GM23338 (cell line): ENCODE measurements at regions not wholly inside any gene's neighbourhood (a gene's known extent, or its start where the extent isn't known, plus 50 kb on each side); places are given as distances from the start of the nearest gene placed in this dataset.

Experiments
- CREB1 ChIP-seq: fragments of 250-450 bp; sonication (Bioruptor Pico); IDR thresholded peaks from 2 replicates; pipeline ENCODE4 v1.5.0; 2020; ENCODE audit warnings: low read depth, mild to moderate bottlenecking, moderate library complexity
- EZH2 ChIP-seq: fragments of 200-600 bp; sonication (generic); IDR thresholded peaks from one replicate; pipeline ENCODE4 v1.8.0; 2017; ENCODE audit warnings: antibody characterized with exemption, mild to moderate bottlenecking, low read depth; ENCODE audit not compliant: unreplicated experiment
- EZH2phosphoT487 ChIP-seq: fragments of 200-600 bp; sonication (generic); IDR thresholded peaks from one replicate; pipeline ENCODE4 v1.8.1; 2018; ENCODE audit warnings: antibody characterized with exemption; ENCODE audit not compliant: unreplicated experiment
- POLR2AphosphoS5 ChIP-seq: IDR thresholded peaks from 2 replicates; pipeline ENCODE4 v1.6.1; 2016; ENCODE audit warnings: antibody characterized with exemption, low read depth
- STAT1 ChIP-seq: IDR thresholded peaks from one replicate; pipeline ENCODE4 v1.6.1; 2016; ENCODE audit warnings: antibody characterized with exemption; ENCODE audit not compliant: unreplicated experiment
- ZNF114 ChIP-seq: fragments of 250-450 bp; sonication (Bioruptor Pico); IDR thresholded peaks from 2 replicates; pipeline ENCODE4 v1.5.0; 2020; ENCODE audit warnings: mild to moderate bottlenecking, moderate library complexity
- TF ChIP-seq, protein P1 (sequence below), 2 experiments: fragments of 200-600 bp in 1 of 2; sonication (generic) in 1 of 2; conservative IDR thresholded peaks; 2 replicates each; pipeline versions ENCODE4 v1.5.1 to v1.6.1; 2016 to 2017; ENCODE audit warnings: antibody characterized with exemption in 2 of 2, low read depth in 2 of 2, mild to moderate bottlenecking in 2 of 2, moderate library complexity in 1 of 2
- TF ChIP-seq, protein P2 (sequence below): IDR thresholded peaks from one replicate; pipeline ENCODE4 v1.6.1; 2018; ENCODE audit warnings: antibody characterized with exemption; ENCODE audit not compliant: unreplicated experiment
- TF ChIP-seq, protein P3 (sequence below): IDR thresholded peaks from 2 replicates; pipeline ENCODE4 v1.6.1; 2016; ENCODE audit warnings: antibody characterized with exemption

DNA sequence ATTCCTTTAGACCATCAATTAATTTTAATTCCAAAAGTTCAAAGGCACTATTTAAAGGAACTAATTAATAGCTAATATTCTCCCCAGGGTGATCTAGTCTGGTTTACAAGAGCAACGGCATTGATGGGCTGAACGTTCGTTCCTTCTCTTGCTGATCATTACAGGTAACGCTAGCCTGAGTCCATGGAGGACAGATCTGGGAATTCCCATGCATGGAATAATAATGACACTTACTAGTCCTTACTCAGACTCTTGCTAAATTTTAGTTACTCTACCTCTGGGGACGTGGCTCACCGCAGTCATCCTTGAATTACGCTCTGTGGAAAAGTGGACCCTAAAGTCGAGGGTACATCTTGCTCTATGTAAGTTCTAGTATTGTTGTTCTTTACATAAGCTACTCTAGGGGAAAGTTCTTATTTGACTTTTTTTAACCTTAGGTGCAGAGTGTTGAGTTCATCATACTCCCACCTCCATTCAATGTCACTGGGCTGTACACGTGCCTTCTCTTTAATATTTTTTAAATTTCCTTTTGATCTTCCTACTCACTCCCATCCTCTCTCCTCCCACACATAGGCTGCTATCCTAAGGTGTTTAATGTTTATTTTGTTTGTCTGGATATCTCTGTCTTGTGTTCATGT lies 133.9 kb downstream of the ZNF281 start:
- TF ChIP-seq, protein P1, sequence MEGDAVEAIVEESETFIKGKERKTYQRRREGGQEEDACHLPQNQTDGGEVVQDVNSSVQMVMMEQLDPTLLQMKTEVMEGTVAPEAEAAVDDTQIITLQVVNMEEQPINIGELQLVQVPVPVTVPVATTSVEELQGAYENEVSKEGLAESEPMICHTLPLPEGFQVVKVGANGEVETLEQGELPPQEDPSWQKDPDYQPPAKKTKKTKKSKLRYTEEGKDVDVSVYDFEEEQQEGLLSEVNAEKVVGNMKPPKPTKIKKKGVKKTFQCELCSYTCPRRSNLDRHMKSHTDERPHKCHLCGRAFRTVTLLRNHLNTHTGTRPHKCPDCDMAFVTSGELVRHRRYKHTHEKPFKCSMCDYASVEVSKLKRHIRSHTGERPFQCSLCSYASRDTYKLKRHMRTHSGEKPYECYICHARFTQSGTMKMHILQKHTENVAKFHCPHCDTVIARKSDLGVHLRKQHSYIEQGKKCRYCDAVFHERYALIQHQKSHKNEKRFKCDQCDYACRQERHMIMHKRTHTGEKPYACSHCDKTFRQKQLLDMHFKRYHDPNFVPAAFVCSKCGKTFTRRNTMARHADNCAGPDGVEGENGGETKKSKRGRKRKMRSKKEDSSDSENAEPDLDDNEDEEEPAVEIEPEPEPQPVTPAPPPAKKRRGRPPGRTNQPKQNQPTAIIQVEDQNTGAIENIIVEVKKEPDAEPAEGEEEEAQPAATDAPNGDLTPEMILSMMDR (conservative IDR thresholded peaks at IDR 0.05; ENCODE audit: low read depth in 2 of 2): no peak
- TF ChIP-seq POLR2AphosphoS5 (no peak), EZH2 (no peak), EZH2phosphoT487 (no peak), STAT1 (no peak), CREB1 (CRISPR knock-in tag) (no peak), ZNF114 (no peak)
- TF ChIP-seq, protein P2, sequence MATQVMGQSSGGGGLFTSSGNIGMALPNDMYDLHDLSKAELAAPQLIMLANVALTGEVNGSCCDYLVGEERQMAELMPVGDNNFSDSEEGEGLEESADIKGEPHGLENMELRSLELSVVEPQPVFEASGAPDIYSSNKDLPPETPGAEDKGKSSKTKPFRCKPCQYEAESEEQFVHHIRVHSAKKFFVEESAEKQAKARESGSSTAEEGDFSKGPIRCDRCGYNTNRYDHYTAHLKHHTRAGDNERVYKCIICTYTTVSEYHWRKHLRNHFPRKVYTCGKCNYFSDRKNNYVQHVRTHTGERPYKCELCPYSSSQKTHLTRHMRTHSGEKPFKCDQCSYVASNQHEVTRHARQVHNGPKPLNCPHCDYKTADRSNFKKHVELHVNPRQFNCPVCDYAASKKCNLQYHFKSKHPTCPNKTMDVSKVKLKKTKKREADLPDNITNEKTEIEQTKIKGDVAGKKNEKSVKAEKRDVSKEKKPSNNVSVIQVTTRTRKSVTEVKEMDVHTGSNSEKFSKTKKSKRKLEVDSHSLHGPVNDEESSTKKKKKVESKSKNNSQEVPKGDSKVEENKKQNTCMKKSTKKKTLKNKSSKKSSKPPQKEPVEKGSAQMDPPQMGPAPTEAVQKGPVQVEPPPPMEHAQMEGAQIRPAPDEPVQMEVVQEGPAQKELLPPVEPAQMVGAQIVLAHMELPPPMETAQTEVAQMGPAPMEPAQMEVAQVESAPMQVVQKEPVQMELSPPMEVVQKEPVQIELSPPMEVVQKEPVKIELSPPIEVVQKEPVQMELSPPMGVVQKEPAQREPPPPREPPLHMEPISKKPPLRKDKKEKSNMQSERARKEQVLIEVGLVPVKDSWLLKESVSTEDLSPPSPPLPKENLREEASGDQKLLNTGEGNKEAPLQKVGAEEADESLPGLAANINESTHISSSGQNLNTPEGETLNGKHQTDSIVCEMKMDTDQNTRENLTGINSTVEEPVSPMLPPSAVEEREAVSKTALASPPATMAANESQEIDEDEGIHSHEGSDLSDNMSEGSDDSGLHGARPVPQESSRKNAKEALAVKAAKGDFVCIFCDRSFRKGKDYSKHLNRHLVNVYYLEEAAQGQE: no peak
- TF ChIP-seq, protein P3, sequence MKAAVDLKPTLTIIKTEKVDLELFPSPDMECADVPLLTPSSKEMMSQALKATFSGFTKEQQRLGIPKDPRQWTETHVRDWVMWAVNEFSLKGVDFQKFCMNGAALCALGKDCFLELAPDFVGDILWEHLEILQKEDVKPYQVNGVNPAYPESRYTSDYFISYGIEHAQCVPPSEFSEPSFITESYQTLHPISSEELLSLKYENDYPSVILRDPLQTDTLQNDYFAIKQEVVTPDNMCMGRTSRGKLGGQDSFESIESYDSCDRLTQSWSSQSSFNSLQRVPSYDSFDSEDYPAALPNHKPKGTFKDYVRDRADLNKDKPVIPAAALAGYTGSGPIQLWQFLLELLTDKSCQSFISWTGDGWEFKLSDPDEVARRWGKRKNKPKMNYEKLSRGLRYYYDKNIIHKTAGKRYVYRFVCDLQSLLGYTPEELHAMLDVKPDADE: no peak
